ENCODE measurements at regions not wholly inside any gene's neighbourhood (a gene's known extent, or its start where the extent isn't known, plus 50 kb on each side); places are given as distances from the start of the nearest gene placed in this dataset.

DNA sequence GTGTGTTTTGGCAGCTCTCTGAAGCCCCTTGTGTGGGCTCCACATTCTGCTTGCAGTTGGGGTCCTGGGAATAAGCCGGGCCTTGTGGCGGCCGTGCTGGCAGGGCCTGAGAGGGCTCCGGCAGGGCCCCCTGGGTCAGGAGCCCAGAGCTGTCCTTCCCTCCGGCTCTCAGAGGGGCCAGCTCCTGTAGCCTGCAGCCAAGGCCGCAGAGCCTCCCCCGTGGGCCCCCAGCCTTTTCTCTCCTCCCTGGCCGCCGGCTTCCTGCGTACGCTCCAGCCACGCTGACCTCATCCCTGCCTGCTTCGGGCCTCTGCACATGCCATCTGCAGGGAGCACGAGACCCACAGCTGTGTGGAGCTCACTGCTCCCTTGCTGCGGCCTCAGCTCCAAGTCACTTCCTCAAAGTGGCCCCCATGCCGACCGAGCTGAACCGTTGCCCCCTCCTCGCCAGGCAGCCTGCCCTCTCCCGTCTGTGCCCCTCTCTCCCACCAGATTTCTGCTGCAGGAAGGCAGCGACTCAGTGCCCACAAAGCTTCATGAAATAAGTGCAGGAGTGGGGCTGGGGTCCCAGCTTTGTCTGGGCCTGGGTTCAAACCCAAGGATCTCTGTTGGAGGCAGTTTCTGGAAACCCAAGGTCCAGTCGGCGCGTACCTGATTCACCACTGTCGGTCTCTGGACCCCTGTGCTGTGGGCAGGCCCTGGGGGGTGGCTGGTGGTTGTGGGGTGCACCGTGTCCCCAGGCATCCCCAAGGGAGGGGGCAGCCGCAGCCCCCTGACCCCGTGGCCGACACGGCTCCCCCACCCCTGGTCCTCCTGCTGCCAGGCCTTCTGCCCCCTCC lies 57.1 kb upstream of the NKX1-1 start:
- TF ChIP-seq, protein P1, sequence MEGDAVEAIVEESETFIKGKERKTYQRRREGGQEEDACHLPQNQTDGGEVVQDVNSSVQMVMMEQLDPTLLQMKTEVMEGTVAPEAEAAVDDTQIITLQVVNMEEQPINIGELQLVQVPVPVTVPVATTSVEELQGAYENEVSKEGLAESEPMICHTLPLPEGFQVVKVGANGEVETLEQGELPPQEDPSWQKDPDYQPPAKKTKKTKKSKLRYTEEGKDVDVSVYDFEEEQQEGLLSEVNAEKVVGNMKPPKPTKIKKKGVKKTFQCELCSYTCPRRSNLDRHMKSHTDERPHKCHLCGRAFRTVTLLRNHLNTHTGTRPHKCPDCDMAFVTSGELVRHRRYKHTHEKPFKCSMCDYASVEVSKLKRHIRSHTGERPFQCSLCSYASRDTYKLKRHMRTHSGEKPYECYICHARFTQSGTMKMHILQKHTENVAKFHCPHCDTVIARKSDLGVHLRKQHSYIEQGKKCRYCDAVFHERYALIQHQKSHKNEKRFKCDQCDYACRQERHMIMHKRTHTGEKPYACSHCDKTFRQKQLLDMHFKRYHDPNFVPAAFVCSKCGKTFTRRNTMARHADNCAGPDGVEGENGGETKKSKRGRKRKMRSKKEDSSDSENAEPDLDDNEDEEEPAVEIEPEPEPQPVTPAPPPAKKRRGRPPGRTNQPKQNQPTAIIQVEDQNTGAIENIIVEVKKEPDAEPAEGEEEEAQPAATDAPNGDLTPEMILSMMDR (IDR thresholded peaks at IDR 0.05; ENCODE audit: borderline replicate concordance, extremely low read depth, low read length, poor library complexity, severe bottlenecking) = no peak
- no peak for TF ChIP-seq EZH2 (IDR thresholded peaks at IDR 0.05; ENCODE audit: borderline replicate concordance, low read depth, low read length, severe bottlenecking)
